Body of pancreas (tissue), 4 donors: ENCODE measurements at regions not wholly inside any gene's neighbourhood (a gene's known extent, or its start where the extent isn't known, plus 50 kb on each side); places are given as distances from the start of the nearest gene placed in this dataset.

ENCODE experiments used
- POLR2A ChIP-seq, 3 donors: fragments of 450-650 bp; IDR thresholded peaks; one replicate each; pipeline ENCODE4 v1.6.1; 2016; ENCODE audit warnings: antibody characterized with exemption in 3 of 3, mild to moderate bottlenecking in 2 of 3
- TF ChIP-seq, protein P1 (sequence below), 7 experiments: fragments of 450-650 bp in 4 of 7; fragments of 200-600 bp in 3 of 7; sonication (generic) in 3 of 7; IDR thresholded peaks; one replicate each; pipeline ENCODE4 v1.5.1; 2016 to 2019; ENCODE audit warnings: antibody characterized with exemption in 7 of 7

GRCh38 chr14:97900196-97900854 is 1103.1 kb downstream of the VRK1 start:
- TF ChIP-seq, protein P1, sequence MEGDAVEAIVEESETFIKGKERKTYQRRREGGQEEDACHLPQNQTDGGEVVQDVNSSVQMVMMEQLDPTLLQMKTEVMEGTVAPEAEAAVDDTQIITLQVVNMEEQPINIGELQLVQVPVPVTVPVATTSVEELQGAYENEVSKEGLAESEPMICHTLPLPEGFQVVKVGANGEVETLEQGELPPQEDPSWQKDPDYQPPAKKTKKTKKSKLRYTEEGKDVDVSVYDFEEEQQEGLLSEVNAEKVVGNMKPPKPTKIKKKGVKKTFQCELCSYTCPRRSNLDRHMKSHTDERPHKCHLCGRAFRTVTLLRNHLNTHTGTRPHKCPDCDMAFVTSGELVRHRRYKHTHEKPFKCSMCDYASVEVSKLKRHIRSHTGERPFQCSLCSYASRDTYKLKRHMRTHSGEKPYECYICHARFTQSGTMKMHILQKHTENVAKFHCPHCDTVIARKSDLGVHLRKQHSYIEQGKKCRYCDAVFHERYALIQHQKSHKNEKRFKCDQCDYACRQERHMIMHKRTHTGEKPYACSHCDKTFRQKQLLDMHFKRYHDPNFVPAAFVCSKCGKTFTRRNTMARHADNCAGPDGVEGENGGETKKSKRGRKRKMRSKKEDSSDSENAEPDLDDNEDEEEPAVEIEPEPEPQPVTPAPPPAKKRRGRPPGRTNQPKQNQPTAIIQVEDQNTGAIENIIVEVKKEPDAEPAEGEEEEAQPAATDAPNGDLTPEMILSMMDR (IDR thresholded peaks at IDR 0.05), result no peak
- no peak for TF ChIP-seq POLR2A (IDR thresholded peaks at IDR 0.05)
